ENCODE measurements at regions not wholly inside any gene's neighbourhood (a gene's known extent, or its start where the extent isn't known, plus 50 kb on each side); places are given as distances from the start of the nearest gene placed in this dataset.
A peak's percentile ranks its signal among the peaks of the same experiment; 100 is the strongest.

- intact Hi-C loops (cut with DNase I; ENCODE audit: low total_unique reads) (no loop called here), in situ Hi-C loops (cut with MboI; ENCODE audit: low sequenced_read_pairs in 4 of 4) (no loop called here)
- peak overlapping the region in 2 of 4 donors; percentile 27 to 44 for H3K27ac ChIP-seq
- H3K36me3 ChIP-seq, result no peaks in the 10 kb centered on the region
- H3K4me3 ChIP-seq, result no peak overlapping the region
- H3K27me3 ChIP-seq, result no peaks in the 10 kb centered on the region
- no peaks in the 10 kb centered on the region for H3K9me3 ChIP-seq
- ATAC-seq (no peak), DNase-seq (no peak)
- no peaks in the 10 kb centered on the region for H3K4me1 ChIP-seq
- TF ChIP-seq POLR2A (IDR thresholded peaks at IDR 0.05) (no peak), CTCF (IDR thresholded peaks at IDR 0.05 in 4 of 5, conservative IDR thresholded peaks at IDR 0.05 in 1 of 5) (no peak)
These were observed 87.8 kb upstream of the TJP1 start for GRCh38 chr15:29910068-29910467.

DNA sequence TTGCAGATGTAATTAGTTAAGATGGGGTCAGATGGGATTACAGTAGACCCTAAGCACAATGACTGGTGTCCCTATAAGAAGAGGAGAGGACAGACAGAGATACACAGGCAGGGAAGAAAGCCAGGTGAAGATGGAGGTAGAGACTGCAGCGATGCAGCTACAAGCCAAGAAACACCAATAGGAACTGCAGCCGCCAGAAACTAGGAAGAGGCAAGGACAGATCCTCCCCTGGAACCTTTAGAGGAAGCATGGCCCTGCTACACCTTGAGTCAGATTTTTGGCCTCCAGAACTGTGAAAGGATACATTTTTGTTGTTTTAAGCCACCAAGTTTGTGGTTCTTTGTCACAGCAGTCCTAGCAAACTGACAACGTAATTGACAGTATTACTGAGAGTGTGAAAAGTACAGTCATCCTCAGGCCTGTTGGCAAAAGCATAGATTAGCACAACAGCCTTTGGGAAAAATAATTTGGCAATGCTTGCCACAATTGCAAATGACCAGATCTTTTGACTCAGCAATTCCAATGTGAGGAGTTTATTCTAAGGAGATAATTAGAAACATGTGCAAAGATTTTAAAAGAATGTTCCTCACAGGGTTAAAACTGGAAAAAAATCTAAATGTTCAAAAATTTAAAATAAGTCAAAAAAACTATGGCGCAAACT, 82.6 kb upstream of the TJP1 start:
- no peak overlapping the region for H3K27ac ChIP-seq
- no peaks in the 10 kb centered on the region for H3K27me3 ChIP-seq
- no peaks in the 10 kb centered on the region for H3K9me3 ChIP-seq
- no peaks in the 10 kb centered on the region for H3K36me3 ChIP-seq
- in situ Hi-C loops (cut with MboI; ENCODE audit: low sequenced_read_pairs in 4 of 4) (no loop called here), intact Hi-C loops (cut with DNase I; ENCODE audit: low total_unique reads) (no loop called here)
- H3K4me1 ChIP-seq, result no peaks in the 10 kb centered on the region
- DNase-seq, result no peak
- TF ChIP-seq CTCF (IDR thresholded peaks at IDR 0.05 in 4 of 5, conservative IDR thresholded peaks at IDR 0.05 in 1 of 5), result no peak
- TF ChIP-seq POLR2A (IDR thresholded peaks at IDR 0.05), result no peak
- H3K4me3 ChIP-seq, result no peak overlapping the region
- ATAC-seq, result no peak

- no peaks in the 10 kb centered on the region for H3K4me1 ChIP-seq
- H3K4me3 ChIP-seq, result no peak overlapping the region
- H3K27me3 ChIP-seq, result no peaks in the 10 kb centered on the region
- no peaks in the 10 kb centered on the region for H3K9me3 ChIP-seq
- TF ChIP-seq POLR2A (IDR thresholded peaks at IDR 0.05) (no peak), CTCF (IDR thresholded peaks at IDR 0.05 in 4 of 5, conservative IDR thresholded peaks at IDR 0.05 in 1 of 5) (no peak)
- H3K36me3 ChIP-seq, result no peaks in the 10 kb centered on the region
- no peak overlapping the region for H3K27ac ChIP-seq
- no peak for ATAC-seq
- in situ Hi-C loops (cut with MboI; ENCODE audit: low sequenced_read_pairs in 4 of 4), result no loop called here
- DNase-seq, result no peak
- intact Hi-C loops (cut with DNase I; ENCODE audit: low total_unique reads), result no loop called here
These were observed 81.7 kb upstream of the TJP1 start for GRCh38 chr15:29903785-29904464.

- Histone ChIP-seq H3K4me1 (no peaks in the 10 kb centered on the region), H3K27me3 (no peaks in the 10 kb centered on the region), H3K27ac (no peak overlapping the region), H3K4me3 (no peak overlapping the region), H3K9me3 (no peaks in the 10 kb centered on the region), H3K36me3 (no peaks in the 10 kb centered on the region)
- intact Hi-C loops (cut with DNase I; ENCODE audit: low total_unique reads), result no loop called here
- in situ Hi-C loops (cut with MboI; ENCODE audit: low sequenced_read_pairs in 4 of 4), result no loop called here
- ATAC-seq (no peak), DNase-seq (no peak)
- no peak for TF ChIP-seq POLR2A (IDR thresholded peaks at IDR 0.05)
- TF ChIP-seq CTCF (IDR thresholded peaks at IDR 0.05 in 4 of 5, conservative IDR thresholded peaks at IDR 0.05 in 1 of 5), result no peak
These were observed 80.8 kb upstream of the TJP1 start for GRCh38 chr15:29903028-29903427.
